ENCODE measurements at regions not wholly inside any gene's neighbourhood (a gene's known extent, or its start where the extent isn't known, plus 50 kb on each side); places are given as distances from the start of the nearest gene placed in this dataset.

DNA sequence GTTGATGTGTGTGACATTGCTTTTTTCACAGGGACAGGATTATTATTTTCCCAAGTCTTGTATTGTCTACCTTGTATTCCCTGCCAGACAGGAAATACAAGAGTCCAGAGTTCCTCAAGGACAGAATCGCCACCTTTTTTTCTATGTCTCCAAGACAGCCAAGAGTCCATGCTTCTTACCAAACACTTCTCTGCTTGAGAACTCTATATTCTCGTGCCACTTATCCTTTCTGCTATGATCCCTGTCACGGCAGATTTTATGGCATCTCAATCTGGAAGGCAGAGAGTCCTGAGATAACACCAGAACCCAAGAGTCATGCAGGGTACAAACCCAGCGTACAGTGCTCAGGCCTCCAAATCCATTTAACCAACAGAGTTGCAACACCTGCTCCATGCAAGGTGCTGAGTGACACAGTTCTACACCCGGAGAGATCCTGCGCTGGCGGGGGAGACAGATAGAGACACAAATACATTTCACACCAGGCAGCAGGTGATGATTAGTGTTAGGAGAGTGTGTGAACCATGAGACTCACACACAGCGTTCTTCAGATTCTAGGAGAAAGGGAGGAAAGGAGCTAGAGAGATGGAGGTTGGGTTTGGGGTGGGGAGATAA lies 107.6 kb downstream of the NAV1 start:
- TF ChIP-seq, protein P1, sequence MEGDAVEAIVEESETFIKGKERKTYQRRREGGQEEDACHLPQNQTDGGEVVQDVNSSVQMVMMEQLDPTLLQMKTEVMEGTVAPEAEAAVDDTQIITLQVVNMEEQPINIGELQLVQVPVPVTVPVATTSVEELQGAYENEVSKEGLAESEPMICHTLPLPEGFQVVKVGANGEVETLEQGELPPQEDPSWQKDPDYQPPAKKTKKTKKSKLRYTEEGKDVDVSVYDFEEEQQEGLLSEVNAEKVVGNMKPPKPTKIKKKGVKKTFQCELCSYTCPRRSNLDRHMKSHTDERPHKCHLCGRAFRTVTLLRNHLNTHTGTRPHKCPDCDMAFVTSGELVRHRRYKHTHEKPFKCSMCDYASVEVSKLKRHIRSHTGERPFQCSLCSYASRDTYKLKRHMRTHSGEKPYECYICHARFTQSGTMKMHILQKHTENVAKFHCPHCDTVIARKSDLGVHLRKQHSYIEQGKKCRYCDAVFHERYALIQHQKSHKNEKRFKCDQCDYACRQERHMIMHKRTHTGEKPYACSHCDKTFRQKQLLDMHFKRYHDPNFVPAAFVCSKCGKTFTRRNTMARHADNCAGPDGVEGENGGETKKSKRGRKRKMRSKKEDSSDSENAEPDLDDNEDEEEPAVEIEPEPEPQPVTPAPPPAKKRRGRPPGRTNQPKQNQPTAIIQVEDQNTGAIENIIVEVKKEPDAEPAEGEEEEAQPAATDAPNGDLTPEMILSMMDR (conservative IDR thresholded peaks at IDR 0.05; ENCODE audit: low read length), result no peak
- TF ChIP-seq EZH2phosphoT487 (IDR thresholded peaks at IDR 0.05; ENCODE audit: borderline replicate concordance, low read depth, low read length), result no peak
- intact Hi-C loops (cut with micrococcal nuclease; ENCODE audit: unreplicated experiment), result no loop called here
- no peaks in the 10 kb centered on the region for H3K4me1 ChIP-seq (ENCODE audit: insufficient read depth, low read length, poor library complexity, severe bottlenecking)
- no peak for DNase-seq (ENCODE audit: low spot score)
- ChIA-PET POLR2A (no interaction called here), CTCF (ENCODE audit: unreplicated experiment) (no interaction called here)
- no peaks in the 10 kb centered on the region for H3K9me2 ChIP-seq (ENCODE audit: insufficient read depth, low read length)
- no peaks in the 10 kb centered on the region for H3K36me3 ChIP-seq (ENCODE audit: insufficient read depth, low read length)
- H4K20me1 ChIP-seq (ENCODE audit: insufficient read depth, low read length), result no peaks in the 10 kb centered on the region
- H3K4me2 ChIP-seq (ENCODE audit: low read length), result no peak overlapping the region
- H3K4me3 ChIP-seq (ENCODE audit: low read depth, low read length, poor library complexity, severe bottlenecking), result no peak overlapping the region
- H2AFZ ChIP-seq (ENCODE audit: low read length), result no peak overlapping the region
- no peaks in the 10 kb centered on the region for H3K9me3 ChIP-seq (ENCODE audit: low read length)
- no TSS peak for BruUV-seq (replicated peaks)
- H3K27ac ChIP-seq (ENCODE audit: low read depth, low read length, poor library complexity, severe bottlenecking), result no peak overlapping the region
- no peaks in the 10 kb centered on the region for H3K79me2 ChIP-seq (ENCODE audit: insufficient read depth, low read depth, low read length)

DNA sequence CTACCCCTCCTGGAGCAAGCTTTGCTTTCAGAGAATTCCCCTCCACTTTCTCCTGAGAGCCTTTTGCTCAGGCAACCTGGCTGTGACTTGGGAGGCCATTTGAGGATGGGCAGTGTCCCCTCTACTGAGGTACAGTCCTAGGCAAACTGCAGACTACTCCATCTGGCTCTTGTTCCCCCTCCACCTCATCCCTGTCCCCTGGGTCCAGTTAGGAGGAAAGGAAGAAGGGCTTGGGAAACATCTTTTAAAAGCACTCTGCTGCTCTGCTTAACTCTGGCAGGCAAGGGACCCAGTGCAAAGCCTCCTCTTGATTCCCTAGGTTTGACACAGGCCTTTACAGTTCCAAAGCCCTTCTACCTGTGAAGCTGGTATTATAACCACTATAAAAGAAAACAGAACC lies 108.2 kb downstream of the NAV1 start:
- no peak for DNase-seq (ENCODE audit: low spot score)
- H3K4me1 ChIP-seq (ENCODE audit: insufficient read depth, low read length, poor library complexity, severe bottlenecking), result no peaks in the 10 kb centered on the region
- intact Hi-C loops (cut with micrococcal nuclease; ENCODE audit: unreplicated experiment), result no loop called here
- no peak overlapping the region for H3K4me3 ChIP-seq (ENCODE audit: low read depth, low read length, poor library complexity, severe bottlenecking)
- no peak overlapping the region for H3K27ac ChIP-seq (ENCODE audit: low read depth, low read length, poor library complexity, severe bottlenecking)
- H3K9me3 ChIP-seq (ENCODE audit: low read length), result no peaks in the 10 kb centered on the region
- H3K79me2 ChIP-seq (ENCODE audit: insufficient read depth, low read depth, low read length), result no peaks in the 10 kb centered on the region
- no peak overlapping the region for H3K4me2 ChIP-seq (ENCODE audit: low read length)
- no peak overlapping the region for H2AFZ ChIP-seq (ENCODE audit: low read length)
- TF ChIP-seq, protein P1 (conservative IDR thresholded peaks at IDR 0.05; ENCODE audit: low read length), result no peak
- no peak for TF ChIP-seq EZH2phosphoT487 (IDR thresholded peaks at IDR 0.05; ENCODE audit: borderline replicate concordance, low read depth, low read length)
- H3K36me3 ChIP-seq (ENCODE audit: insufficient read depth, low read length), result no peaks in the 10 kb centered on the region
- H3K9me2 ChIP-seq (ENCODE audit: insufficient read depth, low read length), result no peaks in the 10 kb centered on the region
- H4K20me1 ChIP-seq (ENCODE audit: insufficient read depth, low read length), result no peaks in the 10 kb centered on the region
- no TSS peak for BruUV-seq (replicated peaks)
- ChIA-PET POLR2A (no interaction called here), CTCF (ENCODE audit: unreplicated experiment) (no interaction called here)

DNA sequence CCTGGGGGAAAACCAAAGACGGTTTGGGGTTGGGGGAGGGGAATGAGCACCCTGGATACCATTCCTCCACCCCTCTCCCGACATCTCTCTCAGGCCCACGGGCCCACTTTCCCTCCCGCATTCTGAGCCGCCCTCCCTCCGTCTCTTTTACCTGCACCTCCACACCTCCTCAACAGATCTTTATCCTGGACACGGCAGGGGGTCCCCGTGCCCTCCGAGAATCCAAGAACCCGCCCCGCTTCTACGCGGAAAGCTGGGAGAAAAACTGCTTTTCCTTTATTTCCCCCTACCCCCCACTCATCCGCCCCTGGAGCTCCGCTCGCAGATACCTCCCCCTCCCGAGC lies 108.8 kb downstream of the NAV1 start:
- Histone ChIP-seq H3K36me3 (ENCODE audit: insufficient read depth, low read length) (no peaks in the 10 kb centered on the region), H3K4me2 (ENCODE audit: low read length) (no peak overlapping the region), H2AFZ (ENCODE audit: low read length) (no peak overlapping the region), H3K9me3 (ENCODE audit: low read length) (no peaks in the 10 kb centered on the region), H3K4me3 (ENCODE audit: low read depth, low read length, poor library complexity, severe bottlenecking) (no peak overlapping the region), H3K79me2 (ENCODE audit: insufficient read depth, low read depth, low read length) (no peaks in the 10 kb centered on the region), H3K27ac (ENCODE audit: low read depth, low read length, poor library complexity, severe bottlenecking) (no peak overlapping the region), H4K20me1 (ENCODE audit: insufficient read depth, low read length) (no peaks in the 10 kb centered on the region), H3K4me1 (ENCODE audit: insufficient read depth, low read length, poor library complexity, severe bottlenecking) (no peaks in the 10 kb centered on the region), H3K9me2 (ENCODE audit: insufficient read depth, low read length) (no peaks in the 10 kb centered on the region)
- POLR2A ChIA-PET, result no interaction called here
- CTCF ChIA-PET (ENCODE audit: unreplicated experiment), result no interaction called here
- intact Hi-C loops (cut with micrococcal nuclease; ENCODE audit: unreplicated experiment), result no loop called here
- no peak for DNase-seq (ENCODE audit: low spot score)
- TF ChIP-seq, protein P1 (conservative IDR thresholded peaks at IDR 0.05; ENCODE audit: low read length), result no peak
- TF ChIP-seq EZH2phosphoT487 (IDR thresholded peaks at IDR 0.05; ENCODE audit: borderline replicate concordance, low read depth, low read length), result no peak
- no TSS peak for BruUV-seq (replicated peaks)

All from OCI-LY7 (cell line).